ENCODE measurements at regions not wholly inside any gene's neighbourhood (a gene's known extent, or its start where the extent isn't known, plus 50 kb on each side); places are given as distances from the start of the nearest gene placed in this dataset.

GRCh38 chr2:144244938-144245337, 275.0 kb downstream of the ZEB2 start:
- Histone ChIP-seq H3K9me3 (ENCODE audit: control insufficient read depth in 4 of 4, low read length in 3 of 4) (no peaks in the 10 kb centered on the region), H3K27me3 (ENCODE audit: control insufficient read depth in 4 of 4, insufficient read depth in 4 of 4, low read length in 3 of 4) (no peaks in the 10 kb centered on the region), H3K36me3 (ENCODE audit: control insufficient read depth in 4 of 4, insufficient read depth in 3 of 4, low read depth in 1 of 4, low read length in 3 of 4) (no peaks in the 10 kb centered on the region), H3K9ac (ENCODE audit: low read depth in 1 of 2, low read length in 2 of 2) (no peak overlapping the region), H3K4me3 (ENCODE audit: low read depth in 1 of 3, low read length in 3 of 3) (no peak overlapping the region), H3K27ac (ENCODE audit: low read depth in 1 of 2, low read length in 2 of 2) (no peak overlapping the region), H3K4me1 (ENCODE audit: control insufficient read depth in 4 of 4, insufficient read depth in 4 of 4, low read length in 3 of 4) (no peaks in the 10 kb centered on the region)
- DNase-seq (ENCODE audit: low spot score): no peak
- no peak for TF ChIP-seq SP1 (IDR thresholded peaks at IDR 0.05)
- no peak for TF ChIP-seq FOXA2 (IDR thresholded peaks at IDR 0.05)
- no peak for TF ChIP-seq YY1 (IDR thresholded peaks at IDR 0.05)
- no peak for TF ChIP-seq EGR1 (IDR thresholded peaks at IDR 0.05; ENCODE audit: low read depth in 2 of 2)
- no peak for TF ChIP-seq RXRA (IDR thresholded peaks at IDR 0.05)
- TF ChIP-seq, protein P1, sequence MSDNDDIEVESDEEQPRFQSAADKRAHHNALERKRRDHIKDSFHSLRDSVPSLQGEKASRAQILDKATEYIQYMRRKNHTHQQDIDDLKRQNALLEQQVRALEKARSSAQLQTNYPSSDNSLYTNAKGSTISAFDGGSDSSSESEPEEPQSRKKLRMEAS (IDR thresholded peaks at IDR 0.05): no peak
- TF ChIP-seq NR2F2 (IDR thresholded peaks at IDR 0.05): no peak
- TF ChIP-seq JUND (IDR thresholded peaks at IDR 0.05): no peak

- no peak overlapping the region for H3K9ac ChIP-seq (ENCODE audit: low read depth in 1 of 2, low read length in 2 of 2)
- no peak overlapping the region for H3K27ac ChIP-seq (ENCODE audit: low read depth in 1 of 2, low read length in 2 of 2)
- no peaks in the 10 kb centered on the region for H3K27me3 ChIP-seq (ENCODE audit: control insufficient read depth in 4 of 4, insufficient read depth in 4 of 4, low read length in 3 of 4)
- H3K4me3 ChIP-seq (ENCODE audit: low read depth in 1 of 3, low read length in 3 of 3): no peak overlapping the region
- TF ChIP-seq TAF1 (conservative IDR thresholded peaks at IDR 0.05): no peak
- TF ChIP-seq RAD21 (IDR thresholded peaks at IDR 0.05): no peak
- no peak for TF ChIP-seq NR2F2 (IDR thresholded peaks at IDR 0.05)
- TF ChIP-seq, protein P2, sequence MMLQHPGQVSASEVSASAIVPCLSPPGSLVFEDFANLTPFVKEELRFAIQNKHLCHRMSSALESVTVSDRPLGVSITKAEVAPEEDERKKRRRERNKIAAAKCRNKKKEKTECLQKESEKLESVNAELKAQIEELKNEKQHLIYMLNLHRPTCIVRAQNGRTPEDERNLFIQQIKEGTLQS (IDR thresholded peaks at IDR 0.05): no peak
- no peak for TF ChIP-seq JUND (IDR thresholded peaks at IDR 0.05)
- no peak for TF ChIP-seq FOXA1 (IDR thresholded peaks at IDR 0.05)
- TF ChIP-seq SP1 (IDR thresholded peaks at IDR 0.05): no peak
- TF ChIP-seq, protein P3, sequence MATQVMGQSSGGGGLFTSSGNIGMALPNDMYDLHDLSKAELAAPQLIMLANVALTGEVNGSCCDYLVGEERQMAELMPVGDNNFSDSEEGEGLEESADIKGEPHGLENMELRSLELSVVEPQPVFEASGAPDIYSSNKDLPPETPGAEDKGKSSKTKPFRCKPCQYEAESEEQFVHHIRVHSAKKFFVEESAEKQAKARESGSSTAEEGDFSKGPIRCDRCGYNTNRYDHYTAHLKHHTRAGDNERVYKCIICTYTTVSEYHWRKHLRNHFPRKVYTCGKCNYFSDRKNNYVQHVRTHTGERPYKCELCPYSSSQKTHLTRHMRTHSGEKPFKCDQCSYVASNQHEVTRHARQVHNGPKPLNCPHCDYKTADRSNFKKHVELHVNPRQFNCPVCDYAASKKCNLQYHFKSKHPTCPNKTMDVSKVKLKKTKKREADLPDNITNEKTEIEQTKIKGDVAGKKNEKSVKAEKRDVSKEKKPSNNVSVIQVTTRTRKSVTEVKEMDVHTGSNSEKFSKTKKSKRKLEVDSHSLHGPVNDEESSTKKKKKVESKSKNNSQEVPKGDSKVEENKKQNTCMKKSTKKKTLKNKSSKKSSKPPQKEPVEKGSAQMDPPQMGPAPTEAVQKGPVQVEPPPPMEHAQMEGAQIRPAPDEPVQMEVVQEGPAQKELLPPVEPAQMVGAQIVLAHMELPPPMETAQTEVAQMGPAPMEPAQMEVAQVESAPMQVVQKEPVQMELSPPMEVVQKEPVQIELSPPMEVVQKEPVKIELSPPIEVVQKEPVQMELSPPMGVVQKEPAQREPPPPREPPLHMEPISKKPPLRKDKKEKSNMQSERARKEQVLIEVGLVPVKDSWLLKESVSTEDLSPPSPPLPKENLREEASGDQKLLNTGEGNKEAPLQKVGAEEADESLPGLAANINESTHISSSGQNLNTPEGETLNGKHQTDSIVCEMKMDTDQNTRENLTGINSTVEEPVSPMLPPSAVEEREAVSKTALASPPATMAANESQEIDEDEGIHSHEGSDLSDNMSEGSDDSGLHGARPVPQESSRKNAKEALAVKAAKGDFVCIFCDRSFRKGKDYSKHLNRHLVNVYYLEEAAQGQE (IDR thresholded peaks at IDR 0.05): no peak
- TF ChIP-seq HNF4A (conservative IDR thresholded peaks at IDR 0.05): no peak
- TF ChIP-seq GABPA (IDR thresholded peaks at IDR 0.05 in 1 of 2, conservative IDR thresholded peaks at IDR 0.05 in 1 of 2): no peak
- TF ChIP-seq RXRA (IDR thresholded peaks at IDR 0.05): no peak
- TF ChIP-seq YY1 (IDR thresholded peaks at IDR 0.05): no peak
- no peaks in the 10 kb centered on the region for H3K9me3 ChIP-seq (ENCODE audit: control insufficient read depth in 4 of 4, low read length in 3 of 4)
- H3K4me1 ChIP-seq (ENCODE audit: control insufficient read depth in 4 of 4, insufficient read depth in 4 of 4, low read length in 3 of 4): no peaks in the 10 kb centered on the region
- H3K36me3 ChIP-seq (ENCODE audit: control insufficient read depth in 4 of 4, insufficient read depth in 3 of 4, low read depth in 1 of 4, low read length in 3 of 4): no peaks in the 10 kb centered on the region
- DNase-seq (ENCODE audit: low spot score): no peak
- WGBS: 98% methylated on average over 3 of the region's 3 CpGs
Measured at GRCh38 chr2:144242311-144242710, 277.6 kb downstream of the ZEB2 start.

DNA sequence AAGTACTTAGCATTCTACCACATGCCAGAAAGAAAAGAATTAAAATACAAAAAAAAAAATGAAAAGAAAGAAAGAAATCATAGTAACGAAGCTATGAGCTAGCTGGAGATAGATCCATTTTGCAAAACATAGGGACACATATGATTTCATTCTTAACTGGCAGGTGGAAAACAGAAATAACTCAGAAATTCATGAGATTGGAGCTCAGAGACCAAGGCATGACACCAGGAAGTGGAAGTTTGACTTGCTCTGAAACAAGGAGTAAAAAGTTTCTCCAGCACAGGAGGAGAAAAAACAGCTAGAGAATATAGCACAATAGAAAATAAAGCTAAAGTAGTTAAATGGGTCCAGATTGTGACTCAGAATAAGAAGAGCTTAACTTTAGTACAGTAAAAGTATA, 278.1 kb downstream of the ZEB2 start:
- Histone ChIP-seq H3K27ac (ENCODE audit: low read depth in 1 of 2, low read length in 2 of 2) (no peak overlapping the region), H3K9ac (ENCODE audit: low read depth in 1 of 2, low read length in 2 of 2) (no peak overlapping the region), H3K27me3 (ENCODE audit: control insufficient read depth in 4 of 4, insufficient read depth in 4 of 4, low read length in 3 of 4) (no peaks in the 10 kb centered on the region), H3K4me3 (ENCODE audit: low read depth in 1 of 3, low read length in 3 of 3) (no peak overlapping the region), H3K9me3 (ENCODE audit: control insufficient read depth in 4 of 4, low read length in 3 of 4) (no peaks in the 10 kb centered on the region), H3K4me1 (ENCODE audit: control insufficient read depth in 4 of 4, insufficient read depth in 4 of 4, low read length in 3 of 4) (no peaks in the 10 kb centered on the region), H3K36me3 (ENCODE audit: control insufficient read depth in 4 of 4, insufficient read depth in 3 of 4, low read depth in 1 of 4, low read length in 3 of 4) (no peaks in the 10 kb centered on the region)
- TF ChIP-seq SP1 (IDR thresholded peaks at IDR 0.05) (no peak), JUND (IDR thresholded peaks at IDR 0.05) (no peak), RXRA (IDR thresholded peaks at IDR 0.05) (no peak), HNF4G (IDR thresholded peaks at IDR 0.05) (no peak), ZBTB33 (IDR thresholded peaks at IDR 0.05) (no peak), NR2F2 (IDR thresholded peaks at IDR 0.05) (no peak), RAD21 (IDR thresholded peaks at IDR 0.05) (no peak)
- TF ChIP-seq, protein P1 (IDR thresholded peaks at IDR 0.05): no peak
- DNase-seq (ENCODE audit: low spot score): no peak
- 89% methylated on average over 1 of the region's 1 CpG for WGBS
